OCI-LY3 (cell line): ENCODE measurements at regions not wholly inside any gene's neighbourhood (a gene's known extent, or its start where the extent isn't known, plus 50 kb on each side); places are given as distances from the start of the nearest gene placed in this dataset.

Experiments used
- EZH2phosphoT487 ChIP-seq: fragments of 200-600 bp; shearing (Covaris generic); IDR thresholded peaks from 2 replicates; pipeline ENCODE4 v1.6.1; 2018; ENCODE audit warnings: antibody characterized with exemption, mixed run types, low read depth
- TF ChIP-seq, protein P1 (sequence below): fragments of 200-600, 300-600 bp; sonication (generic); IDR thresholded peaks from 2 replicates; pipeline ENCODE4 v1.5.1; 2014; ENCODE audit warnings: antibody characterized with exemption, low read length, low read depth

DNA sequence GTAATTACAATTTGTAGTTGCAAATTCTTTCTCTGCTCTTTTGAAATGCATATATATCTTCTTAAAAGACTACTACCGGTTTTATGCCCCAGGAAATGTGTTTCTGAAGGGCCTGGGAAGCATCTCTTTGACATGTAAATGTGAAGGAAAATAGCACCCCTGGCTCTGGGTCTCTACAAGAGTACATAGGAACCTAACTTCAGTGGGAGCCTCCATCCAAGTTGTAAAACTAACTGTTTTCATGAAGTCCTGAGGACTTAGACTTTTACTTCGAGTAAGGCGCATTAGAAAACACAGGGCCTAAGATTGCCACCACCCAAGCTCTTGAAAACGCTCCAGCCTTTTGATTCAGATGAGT is 99.4 kb downstream of the CBLN2 start:
- TF ChIP-seq, protein P1, sequence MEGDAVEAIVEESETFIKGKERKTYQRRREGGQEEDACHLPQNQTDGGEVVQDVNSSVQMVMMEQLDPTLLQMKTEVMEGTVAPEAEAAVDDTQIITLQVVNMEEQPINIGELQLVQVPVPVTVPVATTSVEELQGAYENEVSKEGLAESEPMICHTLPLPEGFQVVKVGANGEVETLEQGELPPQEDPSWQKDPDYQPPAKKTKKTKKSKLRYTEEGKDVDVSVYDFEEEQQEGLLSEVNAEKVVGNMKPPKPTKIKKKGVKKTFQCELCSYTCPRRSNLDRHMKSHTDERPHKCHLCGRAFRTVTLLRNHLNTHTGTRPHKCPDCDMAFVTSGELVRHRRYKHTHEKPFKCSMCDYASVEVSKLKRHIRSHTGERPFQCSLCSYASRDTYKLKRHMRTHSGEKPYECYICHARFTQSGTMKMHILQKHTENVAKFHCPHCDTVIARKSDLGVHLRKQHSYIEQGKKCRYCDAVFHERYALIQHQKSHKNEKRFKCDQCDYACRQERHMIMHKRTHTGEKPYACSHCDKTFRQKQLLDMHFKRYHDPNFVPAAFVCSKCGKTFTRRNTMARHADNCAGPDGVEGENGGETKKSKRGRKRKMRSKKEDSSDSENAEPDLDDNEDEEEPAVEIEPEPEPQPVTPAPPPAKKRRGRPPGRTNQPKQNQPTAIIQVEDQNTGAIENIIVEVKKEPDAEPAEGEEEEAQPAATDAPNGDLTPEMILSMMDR, result no peak
- TF ChIP-seq EZH2phosphoT487, result no peak
